ENCODE measurements at regions not wholly inside any gene's neighbourhood (a gene's known extent, or its start where the extent isn't known, plus 50 kb on each side); places are given as distances from the start of the nearest gene placed in this dataset.
"Not testable (repeated sequence)": the region's sequence is repeated elsewhere in the genome, so short reads cannot be mapped to it uniquely, and the experiment has no call there.

- no peak for TF ChIP-seq CTCF (IDR thresholded peaks at IDR 0.05; ENCODE audit: insufficient read depth in 1 of 2, low read depth in 1 of 2, low read length in 1 of 2, severe bottlenecking in 1 of 2, unreplicated experiment in 1 of 2)
- Mint-ChIP-seq H3K9me3 (ENCODE audit: unreplicated experiment) (no peaks in the 10 kb centered on the region), H3K36me3 (ENCODE audit: insufficient read depth, unreplicated experiment) (no peaks in the 10 kb centered on the region), H3K27ac (ENCODE audit: unreplicated experiment) (no peak overlapping the region), H3K27me3 (ENCODE audit: insufficient read depth, unreplicated experiment) (no peaks in the 10 kb centered on the region), H3K4me1 (ENCODE audit: low read depth, unreplicated experiment) (no peaks in the 10 kb centered on the region), H3K4me3 (ENCODE audit: unreplicated experiment) (no peak overlapping the region)
- Histone ChIP-seq H3K36me3 (ENCODE audit: control insufficient read depth, insufficient read depth, low read length) (no peaks in the 10 kb centered on the region), H3K4me1 (no peaks in the 10 kb centered on the region), H3K4me3 (ENCODE audit: low read depth, low read length) (no peak overlapping the region), H3K27me3 (replicated peaks; ENCODE audit: control insufficient read depth, insufficient read depth, low read length) (no peaks in the 10 kb centered on the region), H3K9me3 (no peaks in the 10 kb centered on the region)
- BruUV-seq (replicated peaks), result no TSS peak
- intact Hi-C loops (cut with micrococcal nuclease; ENCODE audit: unreplicated experiment), result no loop called here
- POLR2A ChIA-PET, result no interaction called here
- DNase-seq, result no peak
- CTCF ChIA-PET, result no interaction called here
These were observed 166.6 kb upstream of the ZNF717 start for GRCh38 chr3:75951941-75952340.

GRCh38 chr3:75960031-75960430, 174.7 kb upstream of the ZNF717 start:
- CTCF ChIA-PET; H3K4me3 ChIP-seq (ENCODE audit: low read depth, low read length); H3K36me3 Mint-ChIP-seq (ENCODE audit: insufficient read depth, unreplicated experiment); intact Hi-C loops (cut with micrococcal nuclease; ENCODE audit: unreplicated experiment); DNase-seq; H3K4me1 ChIP-seq; H3K27ac Mint-ChIP-seq (ENCODE audit: unreplicated experiment); H3K27me3 ChIP-seq (replicated peaks; ENCODE audit: control insufficient read depth, insufficient read depth, low read length); BruUV-seq (replicated peaks); H3K9me3 ChIP-seq; H3K4me1 Mint-ChIP-seq (ENCODE audit: low read depth, unreplicated experiment); H3K36me3 ChIP-seq (ENCODE audit: control insufficient read depth, insufficient read depth, low read length); H3K27me3 Mint-ChIP-seq (ENCODE audit: insufficient read depth, unreplicated experiment); H3K4me3 Mint-ChIP-seq (ENCODE audit: unreplicated experiment); H3K9me3 Mint-ChIP-seq (ENCODE audit: unreplicated experiment); POLR2A ChIA-PET: not testable (repeated sequence)

GRCh38 chr3:75962054-75962453, 176.7 kb upstream of the ZNF717 start:
- POLR2A ChIA-PET; H3K4me1 ChIP-seq; CTCF ChIA-PET; intact Hi-C loops (cut with micrococcal nuclease; ENCODE audit: unreplicated experiment); H3K27me3 Mint-ChIP-seq (ENCODE audit: insufficient read depth, unreplicated experiment); H3K36me3 ChIP-seq (ENCODE audit: control insufficient read depth, insufficient read depth, low read length); BruUV-seq (replicated peaks); H3K4me3 ChIP-seq (ENCODE audit: low read depth, low read length); H3K27ac Mint-ChIP-seq (ENCODE audit: unreplicated experiment); H3K4me1 Mint-ChIP-seq (ENCODE audit: low read depth, unreplicated experiment); H3K9me3 ChIP-seq; H3K36me3 Mint-ChIP-seq (ENCODE audit: insufficient read depth, unreplicated experiment); H3K27me3 ChIP-seq (replicated peaks; ENCODE audit: control insufficient read depth, insufficient read depth, low read length); H3K4me3 Mint-ChIP-seq (ENCODE audit: unreplicated experiment); DNase-seq; H3K9me3 Mint-ChIP-seq (ENCODE audit: unreplicated experiment): not testable (repeated sequence)

GRCh38 chr3:75967071-75967470, 181.7 kb upstream of the ZNF717 start:
- BruUV-seq (replicated peaks), result no TSS peak
- no peaks in the 10 kb centered on the region for H3K36me3 ChIP-seq (ENCODE audit: control insufficient read depth, insufficient read depth, low read length)
- no peak for TF ChIP-seq CTCF (IDR thresholded peaks at IDR 0.05; ENCODE audit: insufficient read depth in 1 of 2, low read depth in 1 of 2, low read length in 1 of 2, severe bottlenecking in 1 of 2, unreplicated experiment in 1 of 2)
- no peaks in the 10 kb centered on the region for H3K9me3 ChIP-seq
- ChIA-PET CTCF (no interaction called here), POLR2A (no interaction called here)
- H3K4me1 ChIP-seq, result no peaks in the 10 kb centered on the region
- DNase-seq, result no peak
- H3K36me3 Mint-ChIP-seq (ENCODE audit: insufficient read depth, unreplicated experiment), result no peaks in the 10 kb centered on the region
- H3K9me3 Mint-ChIP-seq (ENCODE audit: unreplicated experiment), result no peaks in the 10 kb centered on the region
- H3K4me1 Mint-ChIP-seq (ENCODE audit: low read depth, unreplicated experiment), result no peaks in the 10 kb centered on the region
- H3K4me3 ChIP-seq (ENCODE audit: low read depth, low read length), result no peak overlapping the region
- no peak overlapping the region for H3K4me3 Mint-ChIP-seq (ENCODE audit: unreplicated experiment)
- no peak overlapping the region for H3K27ac Mint-ChIP-seq (ENCODE audit: unreplicated experiment)
- intact Hi-C loops (cut with micrococcal nuclease; ENCODE audit: unreplicated experiment), result no loop called here
- H3K27me3 ChIP-seq (replicated peaks; ENCODE audit: control insufficient read depth, insufficient read depth, low read length), result no peaks in the 10 kb centered on the region
- H3K27me3 Mint-ChIP-seq (ENCODE audit: insufficient read depth, unreplicated experiment), result no peaks in the 10 kb centered on the region

Data from Caco-2 (cell line).